Activated T-helper 17 cell treated with anti-CD3 and anti-CD28 coated beads, Interleukin-2, amount 50 U/mL, for 72 hours (primary cell): ENCODE measurements at regions not wholly inside any gene's neighbourhood (a gene's known extent, or its start where the extent isn't known, plus 50 kb on each side); places are given as distances from the start of the nearest gene placed in this dataset.
A peak's percentile ranks its signal among the peaks of the same experiment; 100 is the strongest.
"Not testable (repeated sequence)": the region's sequence is repeated elsewhere in the genome, so short reads cannot be mapped to it uniquely, and the experiment has no call there.

Source experiments
- ATAC-seq: fragments of 150-1000 bp; cut with Tn5 transposase; replicated peaks from 2 replicates; pipeline ENCODE4 v1.10.0; 2021; ENCODE audit warnings: mild to moderate bottlenecking, moderate library complexity
- H3K27ac Mint-ChIP-seq: one replicate; pipeline ENCODE4 v1.8.0; 2022; ENCODE audit warnings: mixed read lengths
- H3K27me3 Mint-ChIP-seq: one replicate; pipeline ENCODE4 v1.8.0; 2022; ENCODE audit warnings: mixed read lengths
- H3K36me3 Mint-ChIP-seq: one replicate; pipeline ENCODE4 v1.8.0; 2022; ENCODE audit warnings: low read depth, mild to moderate bottlenecking, mixed read lengths
- H3K4me1 Mint-ChIP-seq: one replicate; pipeline ENCODE4 v1.8.0; 2022; ENCODE audit warnings: mixed read lengths
- H3K4me3 Mint-ChIP-seq: one replicate; pipeline ENCODE4 v1.8.0; 2022; ENCODE audit warnings: mild to moderate bottlenecking, mixed read lengths
- H3K9me3 Mint-ChIP-seq: one replicate; pipeline ENCODE4 v1.8.0; 2022; ENCODE audit warnings: mixed read lengths

GRCh38 chr1:173315296-173315695 lies 108.2 kb upstream of the TNFSF4 start:
- H3K4me3 Mint-ChIP-seq, result no peak overlapping the region
- no peak overlapping the region for H3K27ac Mint-ChIP-seq
- H3K36me3 Mint-ChIP-seq, result no peaks in the 10 kb centered on the region
- peaks cover 7% of the 10 kb centered on the region for H3K9me3 Mint-ChIP-seq
- no peaks in the 10 kb centered on the region for H3K4me1 Mint-ChIP-seq
- no peaks in the 10 kb centered on the region for H3K27me3 Mint-ChIP-seq
- no peak for ATAC-seq

- no peaks in the 10 kb centered on the region for H3K27me3 Mint-ChIP-seq
- H3K4me3 Mint-ChIP-seq, result no peak overlapping the region
- H3K4me1 Mint-ChIP-seq, result no peaks in the 10 kb centered on the region
- H3K27ac Mint-ChIP-seq, result no peak overlapping the region
- H3K9me3 Mint-ChIP-seq, result peaks cover 6% of the 10 kb centered on the region
- H3K36me3 Mint-ChIP-seq, result no peaks in the 10 kb centered on the region
- no peak for ATAC-seq
Observed at GRCh38 chr1:173318788-173319187, 111.7 kb upstream of the TNFSF4 start.

GRCh38 chr1:173324352-173324751 lies 117.2 kb upstream of the TNFSF4 start:
- H3K36me3 Mint-ChIP-seq, H3K27me3 Mint-ChIP-seq, H3K27ac Mint-ChIP-seq, H3K4me1 Mint-ChIP-seq, H3K9me3 Mint-ChIP-seq, H3K4me3 Mint-ChIP-seq, ATAC-seq: not testable (repeated sequence)

- not testable (repeated sequence) for H3K36me3 Mint-ChIP-seq, H3K27ac Mint-ChIP-seq, H3K27me3 Mint-ChIP-seq, ATAC-seq, H3K9me3 Mint-ChIP-seq, H3K4me3 Mint-ChIP-seq
- peaks cover 10% of the 10 kb centered on the region for H3K4me1 Mint-ChIP-seq
Observed at GRCh38 chr1:173327987-173328386, 120.9 kb upstream of the TNFSF4 start.

- H3K27ac Mint-ChIP-seq, result no peak overlapping the region
- no peak overlapping the region for H3K4me3 Mint-ChIP-seq
- H3K36me3 Mint-ChIP-seq, result no peaks in the 10 kb centered on the region
- H3K4me1 Mint-ChIP-seq, result peaks cover 11% of the 10 kb centered on the region
- ATAC-seq, result no peak
- no peaks in the 10 kb centered on the region for H3K9me3 Mint-ChIP-seq
- H3K27me3 Mint-ChIP-seq, result no peaks in the 10 kb centered on the region
Observed at GRCh38 chr1:173328961-173329360, 121.8 kb upstream of the TNFSF4 start.

GRCh38 chr1:173329726-173330125 lies 122.6 kb upstream of the TNFSF4 start:
- Mint-ChIP-seq H3K36me3 (no peaks in the 10 kb centered on the region), H3K27me3 (no peaks in the 10 kb centered on the region), H3K27ac (no peak overlapping the region), H3K4me1 (peaks cover 11% of the 10 kb centered on the region), H3K9me3 (no peaks in the 10 kb centered on the region), H3K4me3 (no peak overlapping the region)
- ATAC-seq, result no peak

- Mint-ChIP-seq H3K4me1 (peaks cover 11% of the 10 kb centered on the region), H3K4me3 (peak overlapping the region; percentile 69), H3K36me3 (no peaks in the 10 kb centered on the region), H3K27ac (peak overlapping the region; percentile 73), H3K9me3 (no peaks in the 10 kb centered on the region), H3K27me3 (no peaks in the 10 kb centered on the region)
- no peak for ATAC-seq
Observed at GRCh38 chr1:173330149-173330951, 123.2 kb upstream of the TNFSF4 start.

GRCh38 chr1:173330952-173331548 lies 123.9 kb upstream of the TNFSF4 start:
- peak; percentile 69 for ATAC-seq
- peak overlapping the region; percentile 73 for H3K27ac Mint-ChIP-seq
- not testable (repeated sequence) for H3K36me3 Mint-ChIP-seq, H3K9me3 Mint-ChIP-seq, H3K27me3 Mint-ChIP-seq
- H3K4me1 Mint-ChIP-seq, result peaks cover 11% of the 10 kb centered on the region
- peak overlapping the region; percentile 69 for H3K4me3 Mint-ChIP-seq

GRCh38 chr1:173332026-173332425 lies 124.9 kb upstream of the TNFSF4 start:
- Mint-ChIP-seq H3K27me3 (no peaks in the 10 kb centered on the region), H3K9me3 (no peaks in the 10 kb centered on the region), H3K4me3 (no peak overlapping the region), H3K27ac (no peak overlapping the region), H3K4me1 (peaks cover 11% of the 10 kb centered on the region), H3K36me3 (no peaks in the 10 kb centered on the region)
- ATAC-seq, result no peak

GRCh38 chr1:173333581-173333980 lies 126.5 kb upstream of the TNFSF4 start:
- Mint-ChIP-seq H3K27ac (no peak overlapping the region), H3K4me1 (peaks cover 11% of the 10 kb centered on the region), H3K4me3 (no peak overlapping the region), H3K27me3 (no peaks in the 10 kb centered on the region), H3K9me3 (no peaks in the 10 kb centered on the region), H3K36me3 (no peaks in the 10 kb centered on the region)
- ATAC-seq, result peak; percentile 88

- H3K4me3 Mint-ChIP-seq, result no peak overlapping the region
- H3K36me3 Mint-ChIP-seq, result no peaks in the 10 kb centered on the region
- H3K9me3 Mint-ChIP-seq, result no peaks in the 10 kb centered on the region
- H3K27ac Mint-ChIP-seq, result no peak overlapping the region
- ATAC-seq, result no peak
- H3K4me1 Mint-ChIP-seq, result peaks cover 3% of the 10 kb centered on the region
- H3K27me3 Mint-ChIP-seq, result no peaks in the 10 kb centered on the region
Observed at GRCh38 chr1:173337126-173337525, 130.0 kb upstream of the TNFSF4 start.

- no peaks in the 10 kb centered on the region for H3K9me3 Mint-ChIP-seq
- no peak for ATAC-seq
- no peaks in the 10 kb centered on the region for H3K4me1 Mint-ChIP-seq
- H3K27ac Mint-ChIP-seq, result no peak overlapping the region
- H3K4me3 Mint-ChIP-seq, result no peak overlapping the region
- no peaks in the 10 kb centered on the region for H3K36me3 Mint-ChIP-seq
- no peaks in the 10 kb centered on the region for H3K27me3 Mint-ChIP-seq
Observed at GRCh38 chr1:173341307-173341706, 134.2 kb upstream of the TNFSF4 start.

- Mint-ChIP-seq H3K36me3 (no peaks in the 10 kb centered on the region), H3K9me3 (no peaks in the 10 kb centered on the region), H3K27ac (no peak overlapping the region), H3K4me1 (no peaks in the 10 kb centered on the region), H3K27me3 (no peaks in the 10 kb centered on the region), H3K4me3 (no peak overlapping the region)
- ATAC-seq, result no peak
Observed at GRCh38 chr1:173341971-173342370, 134.8 kb upstream of the TNFSF4 start.

GRCh38 chr1:173342736-173343135 lies 134.4 kb upstream of the PRDX6 start:
- no peaks in the 10 kb centered on the region for H3K27me3 Mint-ChIP-seq
- no peak for ATAC-seq
- no peak overlapping the region for H3K4me3 Mint-ChIP-seq
- no peak overlapping the region for H3K27ac Mint-ChIP-seq
- H3K4me1 Mint-ChIP-seq, result no peaks in the 10 kb centered on the region
- H3K36me3 Mint-ChIP-seq, result no peaks in the 10 kb centered on the region
- H3K9me3 Mint-ChIP-seq, result no peaks in the 10 kb centered on the region

GRCh38 chr1:173344034-173344743 lies 132.9 kb upstream of the PRDX6 start:
- Mint-ChIP-seq H3K4me1 (no peaks in the 10 kb centered on the region), H3K27me3 (no peaks in the 10 kb centered on the region), H3K4me3 (no peak overlapping the region), H3K9me3 (no peaks in the 10 kb centered on the region), H3K27ac (no peak overlapping the region), H3K36me3 (no peaks in the 10 kb centered on the region)
- no peak for ATAC-seq
